HG02973 (cell line): ENCODE measurements at regions not wholly inside any gene's neighbourhood (a gene's known extent, or its start where the extent isn't known, plus 50 kb on each side); places are given as distances from the start of the nearest gene placed in this dataset.

Source experiments
- ATAC-seq: cut with Tn5 transposase; IDR thresholded peaks from one replicate; pipeline ENCODE4 v1.9.1; 2021; ENCODE audit warnings: moderate library complexity; ENCODE audit not compliant: unreplicated experiment

DNA sequence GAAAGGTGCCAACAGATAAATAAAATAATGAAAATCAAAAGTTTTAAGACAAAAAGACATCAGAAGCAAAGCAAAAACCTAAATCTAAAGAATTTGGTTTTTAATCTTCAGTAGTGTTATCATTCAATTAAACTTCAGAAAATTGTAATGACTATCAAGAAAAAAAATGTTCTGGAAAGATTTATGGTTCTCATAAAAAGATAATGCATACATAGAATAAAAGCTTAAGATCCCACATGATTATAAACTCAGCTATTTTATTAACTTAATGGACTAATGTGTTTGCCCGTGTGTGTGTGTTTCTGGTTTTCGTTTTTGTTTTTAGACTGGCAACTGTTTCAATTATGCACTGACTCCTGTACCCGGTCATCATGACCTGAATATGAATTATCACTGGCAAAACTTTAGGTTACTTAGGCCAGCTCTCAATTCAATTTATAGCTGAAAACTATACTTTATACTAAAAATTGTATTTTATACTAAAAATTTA lies 217.5 kb upstream of the DKK2 start:
- no peak for ATAC-seq

GRCh38 chr4:107253090-107253489 lies 217.0 kb upstream of the DKK2 start:
- ATAC-seq = no peak

DNA sequence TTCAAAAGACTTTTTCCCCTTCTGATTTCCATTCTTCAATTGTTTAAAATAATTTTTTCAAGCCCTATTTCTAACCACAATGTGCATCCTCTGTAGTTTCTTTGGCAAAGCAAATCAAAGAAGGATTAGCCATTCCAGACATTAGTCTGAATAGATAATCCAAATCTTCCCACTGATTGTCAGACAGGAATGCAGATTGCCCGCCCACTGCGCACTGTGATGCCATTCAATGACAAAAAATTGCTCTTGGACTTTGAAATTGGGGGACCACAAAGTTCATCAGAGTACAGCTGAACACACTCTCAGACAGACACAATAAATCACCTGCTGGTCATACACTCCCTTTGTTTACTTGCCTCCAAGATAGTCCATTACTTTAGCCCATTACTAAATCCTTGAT lies 216.5 kb upstream of the DKK2 start:
- ATAC-seq = no peak

DNA sequence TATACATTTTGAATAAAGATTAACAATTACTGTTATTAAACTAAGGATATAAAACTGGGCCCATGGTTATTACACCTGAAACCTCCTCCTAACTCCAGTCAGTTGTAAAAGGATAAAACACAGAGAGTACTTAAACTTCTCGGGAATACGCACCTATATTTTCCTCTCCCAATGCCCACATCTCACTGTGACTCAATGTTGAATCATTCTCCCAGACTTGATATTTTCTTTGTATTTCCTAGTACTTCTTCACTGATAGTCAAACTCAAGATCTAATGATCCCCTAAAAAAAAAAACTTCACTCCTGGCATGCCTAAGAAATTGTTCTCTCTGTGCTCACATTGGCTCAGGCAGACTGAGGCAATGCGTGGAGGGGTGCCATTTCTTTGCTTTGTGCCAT lies 212.5 kb upstream of the DKK2 start:
- no peak for ATAC-seq

DNA sequence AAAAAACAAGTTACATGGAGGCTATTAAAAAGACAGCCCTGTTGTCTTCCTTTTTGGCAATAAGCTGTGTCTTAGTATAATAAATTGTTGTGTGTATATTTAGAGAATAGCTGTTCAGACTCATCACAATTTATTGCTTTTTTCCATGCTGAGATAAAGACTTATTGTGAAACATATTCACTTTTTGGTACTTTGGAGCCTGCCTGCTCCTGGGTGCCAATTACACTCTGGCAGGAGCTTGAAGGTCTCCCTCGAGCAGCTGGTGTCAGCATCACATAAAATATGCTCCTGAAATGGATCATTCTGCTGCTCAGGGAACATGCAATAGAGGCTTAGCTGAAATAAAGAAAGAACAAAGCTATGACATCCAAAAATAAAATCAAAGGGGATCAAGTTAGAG lies 211.6 kb upstream of the DKK2 start:
- no peak for ATAC-seq

- ATAC-seq = no peak
Measured at GRCh38 chr4:107246761-107247160, 210.6 kb upstream of the DKK2 start.

- ATAC-seq = no peak
Measured at GRCh38 chr4:107243141-107243781, 207.1 kb upstream of the DKK2 start.

- ATAC-seq = no peak
Measured at GRCh38 chr4:107220976-107221375, 184.9 kb upstream of the DKK2 start.

GRCh38 chr4:107219681-107220080 lies 183.6 kb upstream of the DKK2 start:
- ATAC-seq = no peak

DNA sequence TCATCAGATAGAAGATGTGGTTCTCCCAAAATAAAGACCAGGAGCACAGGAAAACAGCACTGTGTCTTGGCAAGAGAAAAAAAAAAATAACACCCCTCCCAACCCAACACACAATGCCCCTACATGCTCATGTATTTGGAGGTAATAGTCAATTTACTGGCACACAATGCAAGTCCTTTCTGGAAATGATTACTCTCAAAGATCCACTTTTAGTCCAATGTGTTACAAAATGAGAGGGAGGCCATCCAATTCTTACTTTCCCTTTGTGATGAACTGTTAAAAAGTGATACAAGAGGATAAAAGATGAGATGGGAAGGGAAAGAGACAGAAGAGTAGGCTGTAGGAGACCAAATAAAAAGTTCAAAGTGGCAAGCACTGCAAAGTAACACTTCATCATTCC lies 180.3 kb upstream of the DKK2 start:
- no peak for ATAC-seq

DNA sequence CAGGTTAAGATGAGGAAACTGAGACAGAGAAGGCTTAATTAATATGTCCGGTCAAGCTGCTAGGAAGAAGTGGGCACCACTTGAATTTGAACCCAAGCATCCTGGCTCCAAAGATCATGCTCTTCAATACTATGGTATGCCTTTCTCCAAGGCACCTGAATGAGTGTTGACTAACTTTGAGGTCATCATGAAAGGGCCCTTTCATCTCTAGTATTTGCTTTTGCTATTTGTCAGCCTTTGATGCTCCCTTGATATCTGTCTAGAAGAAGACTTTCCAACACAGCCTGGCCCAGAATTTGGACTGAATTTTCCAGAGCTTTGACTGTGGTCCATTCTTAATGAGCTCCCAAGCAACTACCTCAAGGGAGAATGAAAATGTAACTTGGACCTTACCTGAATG lies 179.1 kb upstream of the DKK2 start:
- no peak for ATAC-seq

DNA sequence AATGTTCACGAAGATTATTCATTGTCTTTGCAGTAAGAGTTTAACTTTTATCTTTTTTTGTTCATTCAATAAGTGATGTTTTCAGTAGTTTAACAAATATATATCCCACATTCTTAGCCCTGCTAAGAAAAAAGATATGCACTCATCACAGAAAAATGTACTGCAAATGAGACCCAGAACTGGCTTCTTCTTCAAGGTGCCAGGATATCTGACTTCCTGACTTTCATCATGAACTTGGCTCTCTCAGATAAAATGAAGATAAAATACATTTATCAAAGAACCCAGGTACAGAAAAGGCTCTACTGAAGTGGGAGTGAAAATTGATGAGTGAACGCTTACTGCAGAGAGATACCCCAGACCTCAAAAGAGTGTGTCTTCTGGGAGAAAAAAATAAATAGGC lies 177.8 kb upstream of the DKK2 start:
- no peak for ATAC-seq

DNA sequence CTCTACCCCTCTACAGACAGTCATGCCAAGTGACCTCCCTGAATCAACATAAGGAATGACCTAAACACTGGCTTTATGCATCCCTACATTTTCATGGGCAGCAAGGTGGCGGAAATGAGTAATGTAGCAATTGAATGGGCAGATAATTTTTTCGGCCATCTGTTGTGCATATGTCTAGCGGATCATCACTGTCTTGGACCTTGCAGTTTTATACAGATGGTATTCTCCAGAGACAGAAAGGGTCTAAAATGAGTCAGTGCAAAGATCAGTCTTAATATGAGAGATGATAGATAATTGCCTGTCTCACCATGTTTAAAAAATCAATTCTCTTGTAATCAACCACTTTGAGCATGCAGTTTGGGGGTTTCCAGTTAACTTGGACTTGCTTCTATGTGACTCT lies 177.3 kb upstream of the DKK2 start:
- no peak for ATAC-seq

DNA sequence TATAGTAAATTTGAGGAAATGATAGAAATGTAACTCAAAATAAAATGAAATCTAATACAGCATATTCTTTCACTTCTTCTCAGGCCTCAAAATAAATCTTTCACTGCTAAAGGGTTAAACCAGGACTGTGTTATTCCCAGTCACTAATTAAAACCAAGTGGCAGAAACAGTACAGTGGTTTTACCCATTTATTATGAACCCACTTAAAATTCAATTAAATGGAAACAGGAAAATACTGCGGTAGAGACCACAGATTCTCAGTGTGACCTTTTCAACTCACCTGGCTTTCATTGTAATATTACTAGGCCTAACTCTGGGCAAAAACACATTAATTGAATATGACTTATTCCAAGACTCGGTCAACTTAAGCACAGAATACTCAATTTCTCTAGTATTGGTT lies 176.5 kb upstream of the DKK2 start:
- ATAC-seq = no peak

DNA sequence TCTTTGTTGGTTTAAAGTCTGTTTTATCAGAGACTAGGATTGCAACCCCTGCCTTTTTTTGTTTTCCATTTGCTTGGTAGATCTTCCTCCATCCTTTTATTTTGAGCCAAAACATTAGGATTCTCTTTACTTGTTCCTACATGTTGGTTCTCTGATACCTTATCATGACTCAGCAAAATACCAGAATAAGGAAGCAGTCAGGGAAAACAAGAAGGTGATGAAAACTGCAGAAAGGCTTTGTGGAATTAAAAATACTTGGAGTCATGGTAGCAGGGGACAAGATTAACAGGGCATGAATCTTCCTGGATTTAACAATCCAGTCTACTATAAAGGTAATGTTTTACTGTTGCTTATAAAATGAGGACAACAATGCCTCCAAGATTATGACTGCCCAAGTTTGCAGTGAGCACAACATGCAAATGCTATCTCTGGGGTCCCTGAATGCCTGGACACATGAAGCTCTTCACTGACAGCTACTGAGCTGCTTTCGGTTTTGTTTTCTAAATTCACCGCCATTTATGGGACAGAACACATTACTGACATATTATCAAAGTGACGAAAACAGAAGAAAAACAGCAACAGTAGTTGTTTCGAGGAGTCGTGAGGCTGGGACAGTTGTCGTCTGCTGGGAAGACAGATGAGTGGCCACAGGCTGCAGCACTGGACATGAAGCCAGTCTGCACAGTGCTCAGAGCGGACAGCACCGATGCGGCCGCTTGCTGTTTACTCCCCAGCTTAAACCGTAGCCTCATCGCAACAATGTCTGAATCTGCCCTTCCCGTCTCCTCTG lies 174.5 kb upstream of the DKK2 start:
- ATAC-seq = no peak

DNA sequence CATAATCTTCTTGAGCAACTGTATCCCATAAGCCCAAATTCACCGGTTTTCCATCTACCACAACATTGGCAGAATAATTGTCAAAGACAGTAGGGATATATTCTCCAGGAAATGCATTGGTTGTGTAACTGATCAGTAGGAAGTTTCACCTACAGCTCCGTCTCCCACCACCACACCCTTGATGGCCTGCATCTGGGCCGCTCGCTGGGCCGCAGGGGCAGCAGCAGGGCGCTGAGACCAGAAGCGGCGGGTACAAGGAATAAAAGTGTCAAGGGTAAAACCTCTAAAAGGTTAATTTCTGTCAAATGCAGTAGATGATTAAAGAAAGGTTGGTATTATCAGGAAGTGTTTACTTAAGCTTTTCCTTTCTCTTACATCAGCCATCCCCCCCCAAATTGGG lies 167.6 kb upstream of the DKK2 start:
- ATAC-seq = no peak

DNA sequence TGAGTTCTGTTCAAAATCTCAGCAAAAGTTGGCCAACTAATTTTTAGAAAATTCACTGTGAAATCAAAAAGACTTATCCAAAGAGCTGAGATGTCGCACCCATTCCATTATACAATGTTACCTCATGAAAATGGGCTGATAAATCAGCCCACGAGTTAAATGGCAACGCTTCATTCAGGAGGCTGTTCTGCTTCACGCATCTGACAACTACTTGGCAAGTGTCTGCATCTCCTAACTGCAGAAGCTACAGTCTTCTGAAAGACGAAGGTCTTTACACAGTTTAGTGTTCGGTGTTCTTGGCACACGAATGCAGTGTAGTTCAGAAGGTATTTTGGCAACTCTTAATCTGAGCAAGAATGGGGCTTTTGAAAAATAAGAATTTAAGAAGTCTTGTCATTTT lies 166.6 kb upstream of the DKK2 start:
- no peak for ATAC-seq

GRCh38 chr4:107197121-107197520 lies 161.0 kb upstream of the DKK2 start:
- no peak for ATAC-seq

GRCh38 chr4:107196312-107196711 lies 160.2 kb upstream of the DKK2 start:
- ATAC-seq = no peak

GRCh38 chr4:107194005-107194404 lies 157.9 kb upstream of the DKK2 start:
- no peak for ATAC-seq

GRCh38 chr4:107192601-107193000 lies 156.5 kb upstream of the DKK2 start:
- no peak for ATAC-seq

DNA sequence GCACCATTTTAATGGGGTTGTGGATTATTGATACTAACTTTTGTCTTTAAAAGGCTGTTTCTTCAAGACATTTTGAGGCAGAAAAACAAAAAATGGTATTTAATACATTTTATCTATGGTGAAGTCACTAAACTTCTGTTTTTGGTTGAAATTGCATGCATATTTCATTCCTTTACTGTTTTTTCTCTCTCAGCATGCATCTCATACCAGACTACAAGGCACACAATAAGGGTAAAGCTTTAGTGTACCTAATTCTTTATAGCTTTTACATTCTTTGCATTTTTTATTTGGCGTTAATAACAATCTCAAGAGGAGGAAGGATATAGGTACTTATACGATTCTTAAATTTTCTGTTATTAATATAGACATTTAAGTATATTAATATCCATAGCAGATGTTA lies 151.0 kb upstream of the DKK2 start:
- ATAC-seq = no peak
